GM13977 (cell line): ENCODE measurements at regions not wholly inside any gene's neighbourhood (a gene's known extent, or its start where the extent isn't known, plus 50 kb on each side); places are given as distances from the start of the nearest gene placed in this dataset.

Experiments used
- DNase-seq: peaks from one replicate; pipeline ENCODE4 v3.0.0; 2012; ENCODE audit warnings: low spot score
- CTCF ChIP-seq: IDR thresholded peaks from 2 replicates; pipeline ENCODE4 v1.5.1; 2012; ENCODE audit warnings: mild to moderate bottlenecking, control low read depth; ENCODE audit not compliant: insufficient read depth; ENCODE audit errors: extremely low read depth, missing control alignments
- in situ Hi-C: fragments of 300-500 bp; cut with MboI; formaldehyde crosslinking; loops from one replicate; pipeline ENCODE4 v1.12.0; 2022; ENCODE audit warnings: low sequenced_read_pairs, low pct_unique_long_range_greater_than_20kb, mixed read lengths, inconsistent platforms; ENCODE audit not compliant: unreplicated experiment

GRCh38 chr18:76771192-76771799 lies 51.1 kb upstream of the ZNF236 start:
- no peak for TF ChIP-seq CTCF
- in situ Hi-C loops: no loop called here
- no peak for DNase-seq

GRCh38 chr18:76767954-76768353 lies 54.4 kb upstream of the ZNF236 start:
- DNase-seq: no peak
- TF ChIP-seq CTCF: no peak
- in situ Hi-C loops: no loop called here

- in situ Hi-C loops: no loop called here
- no peak for DNase-seq
- TF ChIP-seq CTCF: no peak
These were observed 55.9 kb upstream of the ZNF236 start for GRCh38 chr18:76766429-76766828.

- in situ Hi-C loops: no loop called here
- no peak for TF ChIP-seq CTCF
- DNase-seq: no peak
These were observed 56.7 kb upstream of the ZNF236 start for GRCh38 chr18:76765649-76766048.

GRCh38 chr18:76764291-76764901 lies 58.0 kb upstream of the ZNF236 start:
- in situ Hi-C loops: no loop called here
- TF ChIP-seq CTCF: no peak
- DNase-seq: no peak

- in situ Hi-C loops: no loop called here
- TF ChIP-seq CTCF: no peak
- DNase-seq: no peak
These were observed 63.3 kb upstream of the ZNF236 start for GRCh38 chr18:76759056-76759455.

- in situ Hi-C loops: no loop called here
- no peak for DNase-seq
- no peak for TF ChIP-seq CTCF
These were observed 64.4 kb upstream of the ZNF236 start for GRCh38 chr18:76757925-76758324.
